H9 (cell line): ENCODE measurements at regions not wholly inside any gene's neighbourhood (a gene's known extent, or its start where the extent isn't known, plus 50 kb on each side); places are given as distances from the start of the nearest gene placed in this dataset.
A peak's percentile ranks its signal among the peaks of the same experiment; 100 is the strongest.

Source experiments
- DNase-seq: peaks from one replicate; pipeline ENCODE4 v3.0.0-alpha.2; 2017
- H2AFZ ChIP-seq: one replicate; pipeline ENCODE4 v1.6.1; 2013; ENCODE audit warnings: mild to moderate bottlenecking, low read length, control low read depth, moderate library complexity
- H2AK5ac ChIP-seq: 2 replicates; pipeline ENCODE4 v1.6.1; 2013; ENCODE audit warnings: low read length, control low read depth, mixed read lengths; ENCODE audit not compliant: insufficient read length
- H2BK120ac ChIP-seq: one replicate; pipeline ENCODE4 v1.6.1; 2013; ENCODE audit warnings: low read depth, mild to moderate bottlenecking, low read length, control low read depth, inconsistent platforms; ENCODE audit not compliant: poor library complexity, severe bottlenecking
- H2BK12ac ChIP-seq: 2 replicates; pipeline ENCODE4 v1.6.1; 2013; ENCODE audit warnings: low read length, control low read depth, mixed read lengths, low read depth; ENCODE audit not compliant: insufficient read length
- H2BK15ac ChIP-seq: 2 replicates; pipeline ENCODE4 v1.6.1; 2013; ENCODE audit warnings: low read depth, low read length, control low read depth
- H2BK20ac ChIP-seq: one replicate; pipeline ENCODE4 v1.6.1; 2013; ENCODE audit warnings: low read depth, mild to moderate bottlenecking, low read length, control low read depth, inconsistent platforms; ENCODE audit not compliant: poor library complexity, severe bottlenecking
- H2BK5ac ChIP-seq: 2 replicates; pipeline ENCODE4 v1.6.1; 2013; ENCODE audit warnings: low read length, control low read depth, mixed read lengths; ENCODE audit not compliant: insufficient read length
- H3K14ac ChIP-seq: 2 replicates; pipeline ENCODE4 v1.6.1; 2013; ENCODE audit warnings: low read length, control low read depth; ENCODE audit not compliant: insufficient read depth
- H3K18ac ChIP-seq: 2 replicates; pipeline ENCODE4 v1.6.1; 2013; ENCODE audit warnings: low read depth, mild to moderate bottlenecking, mixed read lengths, low read length, control low read depth; ENCODE audit not compliant: insufficient read length
- H3K23ac ChIP-seq: 2 replicates; pipeline ENCODE4 v1.6.1; 2013; ENCODE audit warnings: low read length, control low read depth, mixed read lengths, low read depth; ENCODE audit not compliant: insufficient read length
- H3K23me2 ChIP-seq: 2 replicates; pipeline ENCODE4 v1.6.1; 2013; ENCODE audit warnings: low read depth, mild to moderate bottlenecking, mixed read lengths, low read length, control low read depth; ENCODE audit not compliant: insufficient read length, poor library complexity, severe bottlenecking
- H3K27ac ChIP-seq: 2 replicates; pipeline ENCODE4 v1.5.1; 2013; ENCODE audit warnings: low read length, control low read depth, mixed read lengths, low read depth; ENCODE audit not compliant: insufficient read length
- H3K27me3 ChIP-seq: 2 replicates; pipeline ENCODE4 v1.6.1; 2013; ENCODE audit warnings: low read length, control low read depth, inconsistent platforms; ENCODE audit not compliant: insufficient read depth
- H3K4ac ChIP-seq: 2 replicates; pipeline ENCODE4 v1.6.1; 2013; ENCODE audit warnings: low read depth, mild to moderate bottlenecking, control low read depth, inconsistent platforms, low read length, moderate library complexity
- H3K4me1 ChIP-seq: 2 replicates; pipeline ENCODE4 v1.6.1; 2013; ENCODE audit warnings: low read length, control low read depth, inconsistent platforms; ENCODE audit not compliant: insufficient read depth
- H3K4me2 ChIP-seq: 2 replicates; pipeline ENCODE4 v1.6.1; 2013; ENCODE audit warnings: low read length, control low read depth, mixed read lengths; ENCODE audit not compliant: insufficient read length, insufficient read depth
- H3K56ac ChIP-seq: 2 replicates; pipeline ENCODE4 v1.6.1; 2013; ENCODE audit warnings: low read depth, mild to moderate bottlenecking, mixed read lengths, low read length, control low read depth; ENCODE audit not compliant: insufficient read length
- H3K79me1 ChIP-seq: 2 replicates; pipeline ENCODE4 v1.6.1; 2013; ENCODE audit warnings: low read depth, mild to moderate bottlenecking, moderate library complexity, low read length, control low read depth, inconsistent platforms; ENCODE audit not compliant: insufficient read depth, poor library complexity, severe bottlenecking
- H3K79me2 ChIP-seq: 2 replicates; pipeline ENCODE4 v1.6.1; 2013; ENCODE audit warnings: low read length, control low read depth, inconsistent platforms; ENCODE audit not compliant: insufficient read depth
- H3K9ac ChIP-seq: 2 replicates; pipeline ENCODE4 v1.6.1; 2013; ENCODE audit warnings: low read length, control low read depth, mixed read lengths; ENCODE audit not compliant: insufficient read length; ENCODE audit errors: extremely low read depth
- H3K9me3 ChIP-seq: one replicate; pipeline ENCODE4 v1.6.1; 2013; ENCODE audit warnings: low read depth, low read length, inconsistent platforms; ENCODE audit not compliant: control insufficient read depth
- H3T11ph ChIP-seq: one replicate; pipeline ENCODE4 v1.6.1; 2013; ENCODE audit warnings: mild to moderate bottlenecking, low read length, control low read depth, inconsistent platforms
- H4K20me1 ChIP-seq: one replicate; pipeline ENCODE4 v1.6.1; 2013; ENCODE audit not compliant: control insufficient read depth, insufficient read length, insufficient read depth
- H4K5ac ChIP-seq: 2 replicates; pipeline ENCODE4 v1.6.1; 2013; ENCODE audit warnings: low read depth, mild to moderate bottlenecking, mixed read lengths, low read length, control low read depth; ENCODE audit not compliant: insufficient read length
- H4K8ac ChIP-seq: replicated peaks from 2 replicates; pipeline ENCODE4 v1.6.1; 2013; ENCODE audit warnings: low read length, control low read depth, mixed read lengths, low read depth; ENCODE audit not compliant: insufficient read length
- H4K91ac ChIP-seq: 2 replicates; pipeline ENCODE4 v1.6.1; 2013; ENCODE audit warnings: low read depth, mild to moderate bottlenecking, moderate library complexity, mixed read lengths, low read length, control low read depth; ENCODE audit not compliant: insufficient read length
- H3K27ac Mint-ChIP-seq, 3 experiments: 2 replicates in 2 of 3; 3 replicates in 1 of 3; pipeline ENCODE4 v1.8.0; 2020 to 2021; ENCODE audit warnings: mixed read lengths in 3 of 3, mild to moderate bottlenecking in 1 of 3, moderate library complexity in 1 of 3
- H3K27me3 Mint-ChIP-seq: 2 replicates; pipeline ENCODE4 v1.8.0; 2021; ENCODE audit warnings: low read depth, mild to moderate bottlenecking, moderate library complexity, mixed read lengths
- H3K36me3 Mint-ChIP-seq, 3 experiments: 2 replicates in 2 of 3; 3 replicates in 1 of 3; pipeline ENCODE4 v1.8.0; 2020 to 2021; ENCODE audit warnings: low read depth in 3 of 3, mixed read lengths in 3 of 3; ENCODE audit not compliant: insufficient read depth in 1 of 3
- H3K4me1 Mint-ChIP-seq, 2 experiments: 2 replicates each; pipeline ENCODE4 v1.8.0; 2020; ENCODE audit warnings: mixed read lengths in 2 of 2
- H3K4me3 Mint-ChIP-seq, 2 experiments: 2 replicates in 1 of 2; 3 replicates in 1 of 2; pipeline ENCODE4 v1.8.0; 2020 to 2021; ENCODE audit warnings: mild to moderate bottlenecking in 2 of 2, mixed read lengths in 2 of 2, moderate library complexity in 1 of 2
- H3K9me3 Mint-ChIP-seq, 2 experiments: 2 replicates in 1 of 2; 3 replicates in 1 of 2; pipeline ENCODE4 v1.8.0; 2020; ENCODE audit warnings: mild to moderate bottlenecking in 2 of 2, mixed read lengths in 2 of 2, moderate library complexity in 1 of 2
- WGBS: extraction: QIAGEN DNeasy Blood & Tissue Kit; methylation state at CpG from one replicate; pipeline ENCODE4 v1.1.7; 2013; ENCODE audit warnings: missing lambda C conversion rate, low lambda C conversion rate, mixed read lengths; ENCODE audit not compliant: insufficient read length; ENCODE audit errors: extremely low coverage; 5-methylcytosine and 5-hydroxymethylcytosine counted together
- TF ChIP-seq, protein P1 (sequence below): fragments of 200-600 bp; sonication (generic); conservative IDR thresholded peaks from 3 replicates; pipeline ENCODE4 v1.8.0; 2021; ENCODE audit warnings: antibody characterized with exemption, mild to moderate bottlenecking

DNA sequence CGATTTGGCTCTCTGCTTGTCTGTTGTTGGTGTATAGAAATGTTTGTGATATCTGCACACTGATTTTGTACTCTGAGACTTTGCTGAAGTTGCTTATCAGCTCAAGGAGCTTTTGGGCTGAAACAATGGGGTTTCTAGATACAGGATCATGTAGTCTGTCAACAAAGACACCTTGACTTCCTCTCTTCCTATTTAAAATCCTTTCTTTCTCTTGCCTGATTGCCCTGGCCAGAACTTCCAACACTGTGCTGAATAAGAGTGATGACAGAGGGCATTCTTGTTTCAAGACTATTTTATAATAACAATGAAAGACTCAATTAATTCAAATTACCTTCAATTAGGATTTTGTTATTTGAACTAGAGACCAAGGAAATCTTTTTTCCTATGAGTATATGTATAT lies 692.5 kb downstream of the PRR16 start:
- no peak overlapping the region for H3K23ac ChIP-seq
- no CpG with 5 or more reads among the region's 1 CpG for WGBS
- no peaks in the 10 kb centered on the region for H3K27me3 Mint-ChIP-seq
- no peak overlapping the region for H3K18ac ChIP-seq
- H3T11ph ChIP-seq: no peak overlapping the region
- no peak overlapping the region for H2AK5ac ChIP-seq
- H3K14ac ChIP-seq: no peak overlapping the region
- H3K4ac ChIP-seq: no peak overlapping the region
- H3K9me3 Mint-ChIP-seq: no peaks in the 10 kb centered on the region
- no peaks in the 10 kb centered on the region for H3K27me3 ChIP-seq
- no peak overlapping the region for H3K56ac ChIP-seq
- no peak for DNase-seq
- H2BK15ac ChIP-seq: no peak overlapping the region
- peak overlapping the region; percentile 6 for H3K4me2 ChIP-seq
- no peak overlapping the region for H4K5ac ChIP-seq
- H2BK120ac ChIP-seq: no peak overlapping the region
- no peaks in the 10 kb centered on the region for H4K20me1 ChIP-seq
- H4K91ac ChIP-seq: no peak overlapping the region
- H3K4me1 ChIP-seq: no peaks in the 10 kb centered on the region
- no peak overlapping the region for H3K9ac ChIP-seq
- no peak overlapping the region for H2AFZ ChIP-seq
- no peak overlapping the region for H2BK5ac ChIP-seq
- H3K79me2 ChIP-seq: no peaks in the 10 kb centered on the region
- H3K27ac ChIP-seq: peak overlapping the region; percentile 34
- H3K4me3 Mint-ChIP-seq: no peak overlapping the region
- H3K9me3 ChIP-seq: no peaks in the 10 kb centered on the region
- H4K8ac ChIP-seq: no peak overlapping the region
- H3K4me1 Mint-ChIP-seq: peaks cover 9 to 11% of the 10 kb centered on the region in 2 experiments
- TF ChIP-seq, protein P1, sequence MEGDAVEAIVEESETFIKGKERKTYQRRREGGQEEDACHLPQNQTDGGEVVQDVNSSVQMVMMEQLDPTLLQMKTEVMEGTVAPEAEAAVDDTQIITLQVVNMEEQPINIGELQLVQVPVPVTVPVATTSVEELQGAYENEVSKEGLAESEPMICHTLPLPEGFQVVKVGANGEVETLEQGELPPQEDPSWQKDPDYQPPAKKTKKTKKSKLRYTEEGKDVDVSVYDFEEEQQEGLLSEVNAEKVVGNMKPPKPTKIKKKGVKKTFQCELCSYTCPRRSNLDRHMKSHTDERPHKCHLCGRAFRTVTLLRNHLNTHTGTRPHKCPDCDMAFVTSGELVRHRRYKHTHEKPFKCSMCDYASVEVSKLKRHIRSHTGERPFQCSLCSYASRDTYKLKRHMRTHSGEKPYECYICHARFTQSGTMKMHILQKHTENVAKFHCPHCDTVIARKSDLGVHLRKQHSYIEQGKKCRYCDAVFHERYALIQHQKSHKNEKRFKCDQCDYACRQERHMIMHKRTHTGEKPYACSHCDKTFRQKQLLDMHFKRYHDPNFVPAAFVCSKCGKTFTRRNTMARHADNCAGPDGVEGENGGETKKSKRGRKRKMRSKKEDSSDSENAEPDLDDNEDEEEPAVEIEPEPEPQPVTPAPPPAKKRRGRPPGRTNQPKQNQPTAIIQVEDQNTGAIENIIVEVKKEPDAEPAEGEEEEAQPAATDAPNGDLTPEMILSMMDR: no peak
- H3K36me3 Mint-ChIP-seq: no peaks in the 10 kb centered on the region
- H2BK20ac ChIP-seq: no peak overlapping the region
- H3K27ac Mint-ChIP-seq: peak overlapping the region; percentile 47 to 93 (median 48); a peak in 6 of 7 replicates
- no peaks in the 10 kb centered on the region for H3K23me2 ChIP-seq
- H2BK12ac ChIP-seq: no peak overlapping the region
- H3K79me1 ChIP-seq: no peaks in the 10 kb centered on the region
